Spleen (tissue), 7 donors: ENCODE measurements at regions not wholly inside any gene's neighbourhood (a gene's known extent, or its start where the extent isn't known, plus 50 kb on each side); places are given as distances from the start of the nearest gene placed in this dataset.

Source experiments
- CTCF ChIP-seq, 11 experiments: fragments of 200-600 bp in 7 of 11; fragments of 450-650 bp in 4 of 11; sonication (generic) in 4 of 11; IDR thresholded peaks in 8 of 11; conservative IDR thresholded peaks in 3 of 11; 1 replicate in 7 of 11; 2 replicates in 4 of 11; pipeline versions ENCODE4 v1.4.0 to v1.8.0; 2016 to 2021; ENCODE audit warnings: antibody characterized with exemption in 11 of 11, inconsistent platforms in 4 of 11, mild to moderate bottlenecking in 1 of 11
- POLR2AphosphoS5 ChIP-seq, 3 donors: sonication (generic); formaldehyde crosslinking; IDR thresholded peaks; one replicate each; pipeline ENCODE4 v1.5.1; 2017; ENCODE audit warnings: antibody characterized with exemption in 3 of 3
- donor health status: DM: no; HTN: no; CAD: no; lungs with moderate emphysema.
- donor health status: DM: no; HTN: no; CAD: no.
- donor health status: DM: no; HTN: no; CAD: no.

GRCh38 chr18:34039611-34040010, 185.1 kb downstream of the NOL4 start:
- TF ChIP-seq POLR2AphosphoS5 (IDR thresholded peaks at IDR 0.05) (no peak), CTCF (IDR thresholded peaks at IDR 0.05 in 8 of 11, conservative IDR thresholded peaks at IDR 0.05 in 3 of 11) (no peak)
